Ishikawa (cell line): ENCODE measurements at regions not wholly inside any gene's neighbourhood (a gene's known extent, or its start where the extent isn't known, plus 50 kb on each side); places are given as distances from the start of the nearest gene placed in this dataset.

Experiments used
- RAD21 ChIP-seq: IDR thresholded peaks from 2 replicates; pipeline ENCODE4 v1.6.1; 2012; ENCODE audit warnings: low read depth
- YY1 ChIP-seq: IDR thresholded peaks from 2 replicates; pipeline ENCODE4 v1.6.1; 2012; ENCODE audit warnings: low read depth
- ZBTB7A ChIP-seq: IDR thresholded peaks from 2 replicates; pipeline ENCODE4 v1.6.1; 2012; ENCODE audit warnings: low read depth

DNA sequence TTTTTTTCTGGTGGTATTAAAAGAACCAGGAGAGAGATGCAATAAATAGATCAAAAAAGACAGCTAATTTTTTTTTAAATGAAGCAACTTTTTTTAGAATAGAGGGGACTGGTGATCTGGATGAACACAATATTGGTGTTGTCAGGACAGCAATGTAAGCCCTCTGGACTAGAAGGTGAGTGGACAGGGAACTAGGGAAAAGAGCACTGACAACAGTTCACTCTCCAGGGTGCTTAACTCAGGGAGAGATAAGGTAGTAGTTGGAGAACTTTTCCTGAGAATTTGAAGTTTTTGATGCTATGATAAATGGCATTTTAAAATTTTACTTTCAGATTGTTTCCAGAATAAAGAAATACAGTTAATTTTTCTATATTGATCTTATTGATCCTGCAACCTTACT lies 158.3 kb upstream of the STAC start:
- TF ChIP-seq ZBTB7A (no peak), YY1 (no peak), RAD21 (no peak)
